Kidney epithelial cell (primary cell): ENCODE measurements at regions not wholly inside any gene's neighbourhood (a gene's known extent, or its start where the extent isn't known, plus 50 kb on each side); places are given as distances from the start of the nearest gene placed in this dataset.

Experiments used
- DNase-seq: peaks from one replicate; pipeline ENCODE4 v3.0.0-alpha.2; 2010; ENCODE audit warnings: low read depth
- H3K27me3 ChIP-seq: 2 replicates; pipeline ENCODE4 v1.6.0; 2011; ENCODE audit warnings: low read length; ENCODE audit not compliant: control insufficient read depth, insufficient read depth
- H3K36me3 ChIP-seq: 2 replicates; pipeline ENCODE4 v1.5.1; 2011; ENCODE audit warnings: low read length; ENCODE audit not compliant: control insufficient read depth, insufficient read depth
- H3K4me3 ChIP-seq: 2 replicates; pipeline ENCODE4 v1.5.1; 2011; ENCODE audit warnings: low read depth, mild to moderate bottlenecking, control low read depth, low read length
- CTCF ChIP-seq: IDR thresholded peaks from 2 replicates; pipeline ENCODE4 v1.5.1; 2011; ENCODE audit warnings: mild to moderate bottlenecking, moderate library complexity, low read length, control low read depth, inconsistent platforms; ENCODE audit not compliant: insufficient read depth, poor library complexity, severe bottlenecking

- no peaks in the 10 kb centered on the region for H3K27me3 ChIP-seq
- no peak for TF ChIP-seq CTCF
- no peak for DNase-seq
- H3K36me3 ChIP-seq, result no peaks in the 10 kb centered on the region
- H3K4me3 ChIP-seq, result no peak overlapping the region
Observed at GRCh38 chr12:9391815-9392214, 183.6 kb upstream of the PZP start.

GRCh38 chr12:9390761-9391160, 182.6 kb upstream of the PZP start:
- DNase-seq, result no peak
- Histone ChIP-seq H3K4me3 (no peak overlapping the region), H3K36me3 (no peaks in the 10 kb centered on the region), H3K27me3 (no peaks in the 10 kb centered on the region)
- TF ChIP-seq CTCF, result no peak

GRCh38 chr12:9389796-9390195, 181.6 kb upstream of the PZP start:
- H3K4me3 ChIP-seq, result no peak overlapping the region
- no peak for TF ChIP-seq CTCF
- no peak for DNase-seq
- H3K27me3 ChIP-seq, result no peaks in the 10 kb centered on the region
- H3K36me3 ChIP-seq, result no peaks in the 10 kb centered on the region

GRCh38 chr12:9388379-9388778, 180.2 kb upstream of the PZP start:
- DNase-seq, result no peak
- no peak for TF ChIP-seq CTCF
- no peak overlapping the region for H3K4me3 ChIP-seq
- H3K36me3 ChIP-seq, result no peaks in the 10 kb centered on the region
- H3K27me3 ChIP-seq, result no peaks in the 10 kb centered on the region

- H3K27me3 ChIP-seq, result no peaks in the 10 kb centered on the region
- no peak for DNase-seq
- H3K4me3 ChIP-seq, result no peak overlapping the region
- no peak for TF ChIP-seq CTCF
- no peaks in the 10 kb centered on the region for H3K36me3 ChIP-seq
Observed at GRCh38 chr12:9387450-9387849, 179.3 kb upstream of the PZP start.

- H3K27me3 ChIP-seq, result no peaks in the 10 kb centered on the region
- TF ChIP-seq CTCF, result no peak
- DNase-seq, result no peak
- no peak overlapping the region for H3K4me3 ChIP-seq
- no peaks in the 10 kb centered on the region for H3K36me3 ChIP-seq
Observed at GRCh38 chr12:9383585-9383984, 175.4 kb upstream of the PZP start.
